Prostate gland (tissue), 2 donors: ENCODE measurements at regions not wholly inside any gene's neighbourhood (a gene's known extent, or its start where the extent isn't known, plus 50 kb on each side); places are given as distances from the start of the nearest gene placed in this dataset.

Experiments used
- CTCF ChIP-seq, 4 experiments: fragments of 200-600 bp in 2 of 4; fragments of 450-650 bp in 2 of 4; sonication (generic) in 2 of 4; IDR thresholded peaks; 1 replicate in 3 of 4; 2 replicates in 1 of 4; pipeline ENCODE4 v1.5.1; 2016 to 2019; ENCODE audit warnings: antibody characterized with exemption in 4 of 4, mild to moderate bottlenecking in 2 of 4, moderate library complexity in 2 of 4
- POLR2A ChIP-seq: fragments of 450-650 bp; IDR thresholded peaks from one replicate; pipeline ENCODE4 v1.6.1; 2016; ENCODE audit warnings: antibody characterized with exemption, mild to moderate bottlenecking
- POLR2AphosphoS5 ChIP-seq: sonication (generic); formaldehyde crosslinking; IDR thresholded peaks from one replicate; pipeline ENCODE4 v1.6.1; 2017; ENCODE audit warnings: antibody characterized with exemption

GRCh38 chr22:49340406-49340805 is 487.3 kb downstream of the BRD1 start:
- TF ChIP-seq POLR2A (no peak), POLR2AphosphoS5 (no peak), CTCF (IDR thresholded peaks at IDR 0.05) (no peak)
